CD4-positive, alpha-beta T cell (primary cell): ENCODE measurements at regions not wholly inside any gene's neighbourhood (a gene's known extent, or its start where the extent isn't known, plus 50 kb on each side); places are given as distances from the start of the nearest gene placed in this dataset.
"Not testable (repeated sequence)": the region's sequence is repeated elsewhere in the genome, so short reads cannot be mapped to it uniquely, and the experiment has no call there.

Source experiments
- ATAC-seq: fragments of 200-7000 bp; cut with Tn5 transposase; one replicate; pipeline ENCODE4 v1.10.0; 2022; ENCODE audit warnings: mild to moderate bottlenecking; ENCODE audit not compliant: poor library complexity
- CTCF ChIA-PET: fragments of 350-600 bp; sonication (Branson Sonifier 250); formaldehyde crosslinking; loops from one replicate; lab custom pipeline; 2021; ENCODE audit warnings: antibody characterized with exemption, inconsistent platforms; lab: Charles Lee
- POLR2A ChIA-PET: fragments of 350-600 bp; sonication (Branson Sonifier 250); formaldehyde crosslinking; loops from one replicate; lab custom pipeline; 2021; ENCODE audit warnings: antibody characterized with exemption, inconsistent platforms; lab: Charles Lee
- DNase-seq, 14 experiments: peaks; one replicate each; pipeline ENCODE4 v3.0.0-alpha.2; 2013 to 2020; ENCODE audit warnings: mixed read lengths in 2 of 14
- H3K27ac ChIP-seq, 2 donors: one replicate each; pipeline versions ENCODE4 v1.5.1 to v1.7.0; 2013; ENCODE audit warnings: low read length in 2 of 2, low read depth in 1 of 2, mild to moderate bottlenecking in 1 of 2
- H3K27me3 ChIP-seq, 2 experiments: 1 replicate in 1 of 2; 2 replicates in 1 of 2; pipeline versions ENCODE4 v1.6.1 to v1.7.0; 2013; ENCODE audit warnings: low read length in 2 of 2, control low read depth in 1 of 2, mild to moderate bottlenecking in 1 of 2, moderate library complexity in 1 of 2; ENCODE audit not compliant: insufficient read depth in 2 of 2, control insufficient read depth in 1 of 2
- H3K36me3 ChIP-seq: one replicate; pipeline ENCODE4 v1.6.1; 2013; ENCODE audit warnings: low read length, control low read depth; ENCODE audit not compliant: insufficient read depth
- H3K4me1 ChIP-seq: one replicate; pipeline ENCODE4 v1.6.1; 2013; ENCODE audit warnings: low read length, control low read depth; ENCODE audit not compliant: insufficient read depth
- H3K4me3 ChIP-seq: one replicate; pipeline ENCODE4 v1.5.1; 2013; ENCODE audit warnings: mild to moderate bottlenecking, low read length, moderate library complexity
- H3K9me3 ChIP-seq, 2 experiments: 1 replicate in 1 of 2; 2 replicates in 1 of 2; pipeline versions ENCODE4 v1.6.1 to v1.7.0; 2013; ENCODE audit warnings: low read length in 2 of 2, mild to moderate bottlenecking in 2 of 2, control low read depth in 1 of 2, moderate library complexity in 1 of 2; ENCODE audit not compliant: control insufficient read depth in 1 of 2, insufficient read depth in 1 of 2
- H3K27ac Mint-ChIP-seq: one replicate; pipeline ENCODE4 v1.8.0; 2020; ENCODE audit warnings: mixed read lengths
- H3K27me3 Mint-ChIP-seq: one replicate; pipeline ENCODE4 v1.8.0; 2021; ENCODE audit warnings: mixed read lengths
- H3K36me3 Mint-ChIP-seq: one replicate; pipeline ENCODE4 v1.8.0; 2021; ENCODE audit warnings: low read depth, mixed read lengths
- H3K4me1 Mint-ChIP-seq: one replicate; pipeline ENCODE4 v1.8.0; 2021; ENCODE audit warnings: low read depth, mixed read lengths
- H3K4me3 Mint-ChIP-seq: one replicate; pipeline ENCODE4 v1.8.0; 2020; ENCODE audit warnings: mild to moderate bottlenecking, mixed read lengths
- H3K9me3 Mint-ChIP-seq: one replicate; pipeline ENCODE4 v1.8.0; 2020; ENCODE audit warnings: mixed read lengths
- intact Hi-C, 2 experiments: fragments of 100-400 bp; cut with DNase I in 1 of 2; cut with micrococcal nuclease in 1 of 2; formaldehyde crosslinking; loops; one replicate each; pipeline versions ENCODE4 v1.15.1 to v1.9.0; 2023 to 2025; cut with DNase I, micrococcal nuclease
- TF ChIP-seq, protein P1 (sequence below): fragments of 200-600 bp; IDR thresholded peaks from one replicate; pipeline ENCODE4 v1.8.0; 2022; ENCODE audit warnings: antibody characterized with exemption, mild to moderate bottlenecking

DNA sequence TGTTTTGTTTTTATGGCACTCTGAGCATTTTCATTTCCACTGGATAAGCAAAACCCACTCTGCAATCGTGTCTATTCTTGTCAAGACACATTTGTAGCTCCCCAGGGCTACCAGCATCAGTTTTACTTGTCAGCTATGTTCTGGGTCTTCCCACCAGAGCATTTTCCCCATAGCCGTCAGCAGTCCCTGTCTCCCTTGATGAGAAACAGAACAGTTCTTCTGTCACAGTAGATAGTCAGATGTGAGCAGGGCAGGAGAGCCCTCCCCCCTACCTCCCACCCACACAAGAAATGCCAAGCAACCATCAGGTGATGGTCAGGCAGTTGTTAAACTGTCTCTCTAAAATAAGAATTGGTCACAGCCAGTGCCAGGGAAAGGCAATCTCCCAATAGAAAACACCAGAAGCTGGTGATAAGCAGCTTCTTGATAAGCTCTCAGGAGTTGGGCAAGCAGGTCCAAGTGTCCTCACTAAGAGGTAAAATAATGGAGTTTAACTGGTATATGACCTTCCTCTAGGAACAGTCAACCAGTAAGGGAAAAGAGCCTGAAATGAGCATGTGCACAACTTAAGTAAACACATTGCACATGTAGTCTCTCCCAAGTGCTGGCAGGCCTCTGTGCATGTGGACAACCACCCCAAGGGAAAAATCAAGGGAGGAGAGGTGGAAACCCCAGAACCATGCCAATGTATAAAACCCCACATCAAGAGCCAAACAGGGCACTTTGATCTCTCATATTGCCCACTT lies 208.2 kb downstream of the S1PR1 start:
- DNase-seq (no peak), ATAC-seq (no peak)
- ChIA-PET CTCF (interaction anchor here (1.1 to 1.5 kb wide), 3 partner anchors 8 to 21 kb away, joined by 3 read pairs; no protein-coding TSS in a partner anchor), POLR2A (no interaction called here)
- no peaks in the 10 kb centered on the region for H3K36me3 Mint-ChIP-seq
- H3K36me3 ChIP-seq, result no peaks in the 10 kb centered on the region
- H3K27me3 Mint-ChIP-seq, result no peaks in the 10 kb centered on the region
- no peak overlapping the region for H3K4me3 Mint-ChIP-seq
- no peaks in the 10 kb centered on the region for H3K27me3 ChIP-seq
- no peaks in the 10 kb centered on the region for H3K9me3 Mint-ChIP-seq
- H3K4me3 ChIP-seq, result no peak overlapping the region
- H3K27ac Mint-ChIP-seq, result no peak overlapping the region
- H3K27ac ChIP-seq, result no peak overlapping the region
- H3K4me1 ChIP-seq, result no peaks in the 10 kb centered on the region
- H3K4me1 Mint-ChIP-seq, result no peaks in the 10 kb centered on the region
- no peaks in the 10 kb centered on the region for H3K9me3 ChIP-seq
- intact Hi-C loops, result no loop called here
- TF ChIP-seq, protein P1, sequence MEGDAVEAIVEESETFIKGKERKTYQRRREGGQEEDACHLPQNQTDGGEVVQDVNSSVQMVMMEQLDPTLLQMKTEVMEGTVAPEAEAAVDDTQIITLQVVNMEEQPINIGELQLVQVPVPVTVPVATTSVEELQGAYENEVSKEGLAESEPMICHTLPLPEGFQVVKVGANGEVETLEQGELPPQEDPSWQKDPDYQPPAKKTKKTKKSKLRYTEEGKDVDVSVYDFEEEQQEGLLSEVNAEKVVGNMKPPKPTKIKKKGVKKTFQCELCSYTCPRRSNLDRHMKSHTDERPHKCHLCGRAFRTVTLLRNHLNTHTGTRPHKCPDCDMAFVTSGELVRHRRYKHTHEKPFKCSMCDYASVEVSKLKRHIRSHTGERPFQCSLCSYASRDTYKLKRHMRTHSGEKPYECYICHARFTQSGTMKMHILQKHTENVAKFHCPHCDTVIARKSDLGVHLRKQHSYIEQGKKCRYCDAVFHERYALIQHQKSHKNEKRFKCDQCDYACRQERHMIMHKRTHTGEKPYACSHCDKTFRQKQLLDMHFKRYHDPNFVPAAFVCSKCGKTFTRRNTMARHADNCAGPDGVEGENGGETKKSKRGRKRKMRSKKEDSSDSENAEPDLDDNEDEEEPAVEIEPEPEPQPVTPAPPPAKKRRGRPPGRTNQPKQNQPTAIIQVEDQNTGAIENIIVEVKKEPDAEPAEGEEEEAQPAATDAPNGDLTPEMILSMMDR, result no peak

DNA sequence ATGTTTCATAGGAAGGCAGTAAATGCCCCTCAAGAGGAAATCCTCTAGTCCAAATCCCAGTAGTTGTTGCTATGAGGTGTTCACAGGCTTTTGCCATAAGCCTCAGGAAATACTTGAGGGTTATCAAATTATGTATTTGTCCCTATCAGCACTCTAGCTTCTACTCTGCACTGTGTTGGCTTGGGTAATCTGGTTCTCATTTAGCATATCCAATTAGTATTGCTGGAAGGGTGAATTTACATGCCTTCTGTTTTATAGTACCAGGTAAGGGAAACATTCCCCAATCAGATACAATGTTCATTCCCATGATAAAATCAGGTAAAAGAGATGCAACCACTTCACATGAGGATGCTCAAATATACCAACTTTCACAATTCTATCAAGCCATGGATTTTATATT lies 211.2 kb downstream of the S1PR1 start:
- TF ChIP-seq, protein P1, result no peak
- no peak for ATAC-seq
- peaks cover 0 to 4% of the 10 kb centered on the region in 2 experiments for H3K9me3 ChIP-seq
- H3K27me3 Mint-ChIP-seq, result no peaks in the 10 kb centered on the region
- peaks cover 20% of the 10 kb centered on the region for H3K4me1 Mint-ChIP-seq
- H3K4me3 Mint-ChIP-seq, result no peak overlapping the region
- H3K4me3 ChIP-seq, result no peak overlapping the region
- intact Hi-C loops, result no loop called here
- H3K36me3 ChIP-seq, result no peaks in the 10 kb centered on the region
- DNase-seq, result no peak
- POLR2A ChIA-PET, result no interaction called here
- H3K4me1 ChIP-seq, result peaks cover 14% of the 10 kb centered on the region
- CTCF ChIA-PET, result no interaction called here
- H3K27ac Mint-ChIP-seq, result no peak overlapping the region
- H3K27ac ChIP-seq, result no peak overlapping the region
- H3K36me3 Mint-ChIP-seq, result no peaks in the 10 kb centered on the region
- H3K27me3 ChIP-seq, result no peaks in the 10 kb centered on the region
- no peaks in the 10 kb centered on the region for H3K9me3 Mint-ChIP-seq

DNA sequence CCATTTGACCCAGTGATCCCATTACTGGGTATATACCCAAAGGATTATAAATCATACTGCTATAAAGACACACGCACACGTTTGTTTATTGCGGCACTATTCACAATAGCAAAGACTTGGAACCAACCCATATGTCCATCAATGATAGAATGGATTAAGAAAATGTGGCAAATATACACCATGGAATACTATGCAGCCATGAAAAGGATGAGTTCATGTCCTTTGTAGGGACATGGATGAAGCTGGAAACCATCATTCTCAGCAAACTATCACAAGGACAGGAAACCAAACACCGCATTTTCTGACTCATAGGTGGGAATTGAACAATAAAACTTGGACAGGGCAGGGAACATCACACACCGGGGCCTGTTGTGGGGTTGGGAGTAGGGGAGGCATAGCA lies 213.9 kb downstream of the S1PR1 start:
- DNase-seq, H3K9me3 Mint-ChIP-seq, H3K4me3 ChIP-seq, H3K27ac Mint-ChIP-seq, H3K4me3 Mint-ChIP-seq, H3K36me3 Mint-ChIP-seq, CTCF ChIA-PET, POLR2A ChIA-PET, H3K27ac ChIP-seq, H3K9me3 ChIP-seq, H3K27me3 ChIP-seq, H3K27me3 Mint-ChIP-seq, ATAC-seq, H3K36me3 ChIP-seq: not testable (repeated sequence)
- intact Hi-C loops, result loop anchor here in 1 of 2 experiments (10.0 kb wide), 1 partner anchor 136 kb away; no protein-coding TSS in a partner anchor
- H3K4me1 Mint-ChIP-seq, result peaks cover 43% of the 10 kb centered on the region
- H3K4me1 ChIP-seq, result peaks cover 31% of the 10 kb centered on the region
